Heart right ventricle (tissue), 16 donors: ENCODE measurements at regions not wholly inside any gene's neighbourhood (a gene's known extent, or its start where the extent isn't known, plus 50 kb on each side); places are given as distances from the start of the nearest gene placed in this dataset.

Source experiments
- ATAC-seq, 8 donors: fragments of 200-7000 bp; cut with Tn5 transposase; one replicate each; pipeline ENCODE4 v1.9.1; 2020; ENCODE audit warnings: mild to moderate bottlenecking in 8 of 8, moderate library complexity in 8 of 8, moderate number of reproducible peaks in 1 of 8
- DNase-seq, 2 donors: peaks; one replicate each; pipeline ENCODE4 v3.0.0-alpha.2; 2020
- H3K27ac ChIP-seq, 10 donors: fragments of 200-600 bp; sonication (generic) in 2 of 10; one replicate each; pipeline versions ENCODE4 v1.5.0 to v1.8.0; 2020 to 2022; ENCODE audit warnings: mild to moderate bottlenecking in 3 of 10
- H3K27me3 ChIP-seq, 7 donors: fragments of 200-600 bp; one replicate each; pipeline ENCODE4 v1.8.0; 2021 to 2022; ENCODE audit warnings: mild to moderate bottlenecking in 2 of 7
- H3K36me3 ChIP-seq, 9 donors: fragments of 200-600 bp; sonication (generic) in 1 of 9; one replicate each; pipeline versions ENCODE4 v1.5.0 to v1.8.0; 2020 to 2022; ENCODE audit warnings: mild to moderate bottlenecking in 2 of 9
- H3K4me1 ChIP-seq, 9 donors: fragments of 200-600 bp; sonication (generic) in 1 of 9; one replicate each; pipeline versions ENCODE4 v1.5.0 to v1.8.0; 2020 to 2022; ENCODE audit warnings: mild to moderate bottlenecking in 4 of 9
- H3K4me3 ChIP-seq, 10 donors: fragments of 200-600 bp; sonication (generic) in 2 of 10; one replicate each; pipeline versions ENCODE4 v1.5.0 to v1.8.0; 2020 to 2022; ENCODE audit warnings: mild to moderate bottlenecking in 7 of 10, moderate library complexity in 2 of 10
- H3K9me3 ChIP-seq, 11 donors: fragments of 200-600 bp in 10 of 11; sonication (generic) in 2 of 11; one replicate each; pipeline versions ENCODE4 v1.5.0 to v1.8.0; 2013 to 2022; ENCODE audit warnings: mild to moderate bottlenecking in 2 of 11, control low read depth in 1 of 11, moderate library complexity in 1 of 11
- CTCF ChIP-seq, 9 donors: fragments of 200-600 bp; sonication (generic) in 2 of 9; IDR thresholded peaks; one replicate each; pipeline versions ENCODE4 v1.5.0 to v1.8.0; 2021 to 2022; ENCODE audit warnings: antibody characterized with exemption in 9 of 9, mild to moderate bottlenecking in 5 of 9, moderate library complexity in 1 of 9
- WGBS, 2 donors: extraction: QIAGEN DNeasy Blood & Tissue Kit; methylation state at CpG; one replicate each; pipeline ENCODE4 v1.1.7; 2013; ENCODE audit warnings: inconsistent platforms in 1 of 2; 5-methylcytosine and 5-hydroxymethylcytosine counted together
- intact Hi-C, 10 donors: fragments of 100-400 bp; cut with DNase I; formaldehyde crosslinking; loops; one replicate each; pipeline versions ENCODE4 v1.11.1 to v1.14.2; 2022
- donor health status: Arrhythmogenic right ventricular cardiomyopathy.
- donor health status: ischemic (EF 13 %, LVEDD 7.1; RV severe dilation, severe dysfunction).
- donor health status: healthy with polysubstance abuse.
- donor health status: DM: no; HTN: yes; CAD: no.
- donor health status: DM: no; HTN: no; CAD: no.
- donor health status: ischemic (EF 25% LVEDD 6.9; RV normal size, moderate dysfunction).
- donor health status: ischemic (EF 25% LVEDD 5.7; RV mildly dilated, moderate dysfunction).
- donor health status: healthy.
- donor health status: DM: yes; HTN: yes; CAD: no.
- donor health status: Ischemic cardiomyopathy.
- donor health status: ischemic (EF 35%, LVEDD 5.7; RV mildly dilated, moderate dysfunction).
- donor health status: nonischemic (EF 11% LVEDD 7.7; RV severe dilation, severe dysfunction).
- donor health status: DM: yes; HTN: yes; CAD: no.
- donor health status: PGD.
- donor health status: ischemic (EF 29% LVEDD 5.4; RV normal size, mild dysfunction).
- donor health status: nonischemic (EF 23%, LVEDD 6.1; RV moderate dilation, normal function).

- H3K27me3 ChIP-seq, result no peaks in the 10 kb centered on the region
- ATAC-seq, result no peak
- H3K36me3 ChIP-seq, result no peaks in the 10 kb centered on the region
- H3K9me3 ChIP-seq, result no peaks in the 10 kb centered on the region
- 79 to 83% methylated on average over 8 of the region's 8 CpGs for WGBS, 2 donors
- intact Hi-C loops, result loop anchor here in 1 of 10 donors (10.0 kb wide), 1 partner anchor 129 kb away; no protein-coding TSS in a partner anchor
- H3K4me1 ChIP-seq, result peaks cover 0 to 15% (median 5%) of the 10 kb centered on the region in 9 donors
- H3K4me3 ChIP-seq, result no peak overlapping the region
- DNase-seq, result no peak
- no peak overlapping the region for H3K27ac ChIP-seq
- no peak for TF ChIP-seq CTCF (IDR thresholded peaks at IDR 0.05)
These were observed 134.4 kb downstream of the ENC1 start for GRCh38 chr5:74506119-74506518.

GRCh38 chr5:74504463-74504862, 136.1 kb downstream of the ENC1 start:
- Histone ChIP-seq H3K36me3 (no peaks in the 10 kb centered on the region), H3K27me3 (no peaks in the 10 kb centered on the region), H3K4me3 (no peak overlapping the region), H3K27ac (no peak overlapping the region), H3K9me3 (no peaks in the 10 kb centered on the region), H3K4me1 (peaks cover 0 to 26% (median 8%) of the 10 kb centered on the region in 9 donors)
- WGBS, 2 donors, result 93 to 94% methylated on average over 3 of the region's 3 CpGs
- ATAC-seq (no peak), DNase-seq (no peak)
- no peak for TF ChIP-seq CTCF (IDR thresholded peaks at IDR 0.05)
- intact Hi-C loops, result loop anchor here in 1 of 10 donors (10.0 kb wide), 1 partner anchor 130 kb away; no protein-coding TSS in a partner anchor

- WGBS, 2 donors, result 49 to 63% methylated on average over 3 of the region's 3 CpGs
- DNase-seq, result peak in 1 of 2 donors; percentile 22
These were observed 138.0 kb downstream of the ENC1 start for GRCh38 chr5:74502479-74502950.

More at GRCh38 chr5:74502479-74502950, 138.0 kb downstream of the ENC1 start:
- intact Hi-C loops, result loop anchor here in 1 of 10 donors (10.0 kb wide), 1 partner anchor 132 kb away; no protein-coding TSS in a partner anchor
- Histone ChIP-seq H3K27ac (peak overlapping the region in 2 of 10 donors; percentile 32 to 43), H3K9me3 (no peaks in the 10 kb centered on the region), H3K4me1 (peaks cover 0 to 31% (median 8%) of the 10 kb centered on the region in 9 donors), H3K27me3 (no peaks in the 10 kb centered on the region), H3K4me3 (no peak overlapping the region), H3K36me3 (no peaks in the 10 kb centered on the region)
- ATAC-seq, result peak in 6 of 8 donors; percentile 75 to 92 (median 90)
- TF ChIP-seq CTCF (IDR thresholded peaks at IDR 0.05), result no peak
